BLaER1 (cell line): ENCODE measurements at regions not wholly inside any gene's neighbourhood (a gene's known extent, or its start where the extent isn't known, plus 50 kb on each side); places are given as distances from the start of the nearest gene placed in this dataset.

ENCODE experiments used
- H3K27ac ChIP-seq: shearing (Covaris generic); formaldehyde crosslinking; 2 replicates; pipeline ENCODE4 v1.8.1; 2022
- H3K27me3 ChIP-seq: shearing (Covaris generic); formaldehyde crosslinking; 2 replicates; pipeline ENCODE4 v1.8.1; 2022
- H3K36me3 ChIP-seq: shearing (Covaris generic); formaldehyde crosslinking; 2 replicates; pipeline ENCODE4 v1.8.1; 2022
- H3K4me1 ChIP-seq: shearing (Covaris generic); formaldehyde crosslinking; 2 replicates; pipeline ENCODE4 v1.8.1; 2022
- H3K4me2 ChIP-seq: shearing (Covaris generic); formaldehyde crosslinking; 2 replicates; pipeline ENCODE4 v1.8.1; 2022
- H3K4me3 ChIP-seq: shearing (Covaris generic); formaldehyde crosslinking; 2 replicates; pipeline ENCODE4 v1.8.1; 2022
- H3K9ac ChIP-seq: shearing (Covaris generic); formaldehyde crosslinking; 2 replicates; pipeline ENCODE4 v1.8.1; 2022
- H3K9me3 ChIP-seq: shearing (Covaris generic); formaldehyde crosslinking; 2 replicates; pipeline ENCODE4 v1.8.1; 2022
- H4K20me1 ChIP-seq: shearing (Covaris generic); formaldehyde crosslinking; 2 replicates; pipeline ENCODE4 v1.8.1; 2022
- Cebpa-rat ChIP-seq: shearing (Covaris generic); IDR thresholded peaks from 2 replicates; pipeline ENCODE4 v1.8.1; 2022

DNA sequence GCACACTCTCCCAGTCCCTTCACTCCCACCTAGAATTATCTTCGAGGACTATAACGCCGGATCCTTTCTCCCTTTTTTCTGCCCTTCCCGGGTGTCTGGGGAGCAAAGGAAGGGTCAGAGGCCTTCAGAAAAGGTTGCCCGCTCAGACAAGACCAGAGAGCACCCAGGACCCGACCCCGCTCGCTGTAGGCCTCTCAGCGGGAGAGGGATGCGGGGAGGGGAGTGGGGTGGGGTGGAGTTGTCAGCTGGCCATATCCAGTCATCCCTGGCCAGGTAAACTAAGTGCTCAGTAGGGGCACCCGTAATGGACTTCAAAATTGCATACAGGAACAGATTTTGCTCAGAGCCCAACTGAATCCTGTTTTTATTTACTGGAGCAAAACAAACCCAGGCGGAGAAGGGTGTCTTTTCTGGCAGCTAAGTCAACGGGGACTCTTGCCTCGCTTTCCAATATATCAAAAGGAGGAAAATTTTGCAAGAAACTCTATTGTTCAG is 65.0 kb downstream of the NOL4 start:
- Histone ChIP-seq H4K20me1 (no peaks in the 10 kb centered on the region), H3K36me3 (no peaks in the 10 kb centered on the region), H3K4me2 (no peak overlapping the region), H3K9me3 (peaks cover 9% of the 10 kb centered on the region), H3K27me3 (no peaks in the 10 kb centered on the region), H3K4me3 (no peak overlapping the region), H3K9ac (no peak overlapping the region), H3K4me1 (no peaks in the 10 kb centered on the region), H3K27ac (no peak overlapping the region)
- TF ChIP-seq Cebpa-rat = no peak

- TF ChIP-seq Cebpa-rat = no peak
- Histone ChIP-seq H3K27ac (no peak overlapping the region), H3K4me2 (no peak overlapping the region), H3K9ac (no peak overlapping the region), H3K27me3 (no peaks in the 10 kb centered on the region), H3K9me3 (peaks cover 9% of the 10 kb centered on the region), H4K20me1 (no peaks in the 10 kb centered on the region), H3K36me3 (no peaks in the 10 kb centered on the region), H3K4me1 (no peaks in the 10 kb centered on the region), H3K4me3 (no peak overlapping the region)
These were observed 65.6 kb downstream of the NOL4 start for GRCh38 chr18:34158881-34159690.

DNA sequence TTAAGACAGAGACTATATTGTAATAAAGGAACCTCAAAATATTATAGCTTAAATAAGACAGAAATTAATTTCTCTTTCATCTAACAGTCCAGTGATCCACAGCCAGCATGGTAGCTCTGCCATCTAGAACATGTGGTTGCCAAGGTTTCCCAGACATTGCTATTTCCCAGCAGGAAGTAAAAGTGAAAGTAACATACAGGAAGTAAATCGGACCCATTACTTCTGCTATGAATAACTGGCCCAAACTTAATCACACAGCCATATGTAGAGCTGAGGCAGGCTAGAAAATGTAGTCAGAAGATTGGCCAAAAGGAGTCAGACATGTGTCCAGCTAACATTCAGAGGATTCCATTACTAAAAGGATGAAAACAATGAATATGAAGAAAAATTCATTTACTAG is 71.0 kb downstream of the NOL4 start:
- no peaks in the 10 kb centered on the region for H3K36me3 ChIP-seq
- H3K9ac ChIP-seq = no peak overlapping the region
- H3K27ac ChIP-seq = no peak overlapping the region
- H3K4me1 ChIP-seq = no peaks in the 10 kb centered on the region
- H4K20me1 ChIP-seq = no peaks in the 10 kb centered on the region
- H3K4me3 ChIP-seq = no peak overlapping the region
- peak overlapping the region; percentile 51 for H3K4me2 ChIP-seq
- no peaks in the 10 kb centered on the region; the same call in 1 of the 2 replicates for H3K9me3 ChIP-seq
- TF ChIP-seq Cebpa-rat = no peak
- H3K27me3 ChIP-seq = no peaks in the 10 kb centered on the region

DNA sequence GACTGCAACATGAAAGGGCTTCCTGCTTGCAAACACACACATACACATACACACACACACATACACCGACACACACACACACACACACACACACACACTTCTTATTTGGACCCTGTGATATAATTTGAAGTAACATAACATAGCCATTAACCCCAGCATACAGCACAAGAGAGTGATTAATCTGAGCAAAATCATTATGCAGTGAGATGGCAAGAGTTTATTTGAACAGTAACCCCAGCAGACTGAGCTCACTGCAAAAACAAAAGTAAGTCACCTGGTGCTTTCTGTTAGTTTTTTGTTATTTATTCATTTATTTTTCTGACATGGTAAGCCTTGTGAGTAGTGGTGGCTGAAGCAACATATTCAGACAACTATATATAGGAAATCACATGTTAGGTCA is 93.7 kb downstream of the NOL4 start:
- Histone ChIP-seq H3K27ac (no peak overlapping the region), H3K4me2 (no peak overlapping the region), H4K20me1 (no peaks in the 10 kb centered on the region), H3K4me3 (no peak overlapping the region), H3K9ac (no peak overlapping the region), H3K9me3 (no peaks in the 10 kb centered on the region), H3K4me1 (no peaks in the 10 kb centered on the region), H3K36me3 (no peaks in the 10 kb centered on the region), H3K27me3 (no peaks in the 10 kb centered on the region)
- no peak for TF ChIP-seq Cebpa-rat

GRCh38 chr18:34128436-34128835 is 96.3 kb downstream of the NOL4 start:
- H3K36me3 ChIP-seq = no peaks in the 10 kb centered on the region
- no peak overlapping the region for H3K4me3 ChIP-seq
- no peaks in the 10 kb centered on the region for H3K27me3 ChIP-seq
- no peaks in the 10 kb centered on the region for H4K20me1 ChIP-seq
- H3K9me3 ChIP-seq = no peaks in the 10 kb centered on the region
- H3K4me1 ChIP-seq = no peaks in the 10 kb centered on the region
- TF ChIP-seq Cebpa-rat = no peak
- no peak overlapping the region for H3K9ac ChIP-seq
- H3K27ac ChIP-seq = no peak overlapping the region
- no peak overlapping the region for H3K4me2 ChIP-seq

DNA sequence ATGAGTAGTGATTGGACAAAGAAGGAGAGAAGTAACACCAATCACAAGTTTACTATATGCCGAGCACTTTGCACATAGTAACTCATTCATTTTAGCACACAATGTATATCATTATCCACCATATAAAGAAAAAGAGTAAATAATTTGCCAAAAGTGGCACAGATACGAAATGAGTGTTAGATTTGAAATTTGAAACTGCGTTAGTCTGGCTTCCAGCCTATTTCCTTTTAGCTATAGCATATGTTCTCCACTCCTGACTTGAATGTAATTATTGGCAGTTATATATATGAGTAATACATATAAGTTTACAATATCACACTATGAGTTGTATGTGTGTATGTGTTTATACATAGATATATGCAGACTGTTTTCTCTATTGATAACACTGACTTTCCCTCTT is 98.6 kb downstream of the NOL4 start:
- Histone ChIP-seq H4K20me1 (no peaks in the 10 kb centered on the region), H3K27me3 (no peaks in the 10 kb centered on the region), H3K27ac (no peak overlapping the region), H3K9ac (no peak overlapping the region), H3K36me3 (no peaks in the 10 kb centered on the region), H3K4me3 (no peak overlapping the region), H3K4me2 (no peak overlapping the region), H3K4me1 (peaks cover 7% of the 10 kb centered on the region), H3K9me3 (no peaks in the 10 kb centered on the region)
- TF ChIP-seq Cebpa-rat = no peak

DNA sequence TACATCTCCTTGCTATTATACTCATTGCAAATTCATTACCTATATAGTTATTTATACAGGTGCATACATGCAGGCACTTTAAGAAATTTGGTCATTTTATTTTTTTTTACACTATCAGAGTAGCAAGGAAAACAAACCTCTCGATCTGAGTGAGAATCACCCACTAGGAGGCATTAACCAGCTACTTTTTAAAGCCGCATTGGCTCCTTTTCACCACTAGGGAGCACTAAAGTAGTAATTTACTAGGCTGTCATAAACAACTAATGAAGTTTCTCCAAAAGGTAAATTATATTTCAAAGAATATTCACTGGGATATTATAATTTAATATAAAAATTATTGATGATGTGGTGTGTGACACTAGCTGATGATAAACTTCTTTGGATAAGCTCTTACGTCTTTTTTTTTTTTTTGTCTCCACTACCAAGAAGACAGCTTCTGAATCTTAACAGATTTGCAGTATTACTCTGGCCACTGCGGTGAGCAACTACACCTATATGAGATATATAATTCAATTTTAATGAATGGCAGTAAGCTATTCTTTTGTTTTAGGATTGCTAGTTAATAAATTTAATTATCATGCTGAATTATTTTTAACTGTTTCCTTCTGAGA is 101.9 kb downstream of the NOL4 start:
- TF ChIP-seq Cebpa-rat = no peak
- H4K20me1 ChIP-seq = no peaks in the 10 kb centered on the region
- peaks cover 11% of the 10 kb centered on the region for H3K4me1 ChIP-seq
- no peak overlapping the region for H3K4me2 ChIP-seq
- no peak overlapping the region for H3K27ac ChIP-seq
- no peaks in the 10 kb centered on the region for H3K9me3 ChIP-seq
- no peaks in the 10 kb centered on the region for H3K27me3 ChIP-seq
- H3K4me3 ChIP-seq = no peak overlapping the region
- no peak overlapping the region for H3K9ac ChIP-seq
- H3K36me3 ChIP-seq = no peaks in the 10 kb centered on the region

DNA sequence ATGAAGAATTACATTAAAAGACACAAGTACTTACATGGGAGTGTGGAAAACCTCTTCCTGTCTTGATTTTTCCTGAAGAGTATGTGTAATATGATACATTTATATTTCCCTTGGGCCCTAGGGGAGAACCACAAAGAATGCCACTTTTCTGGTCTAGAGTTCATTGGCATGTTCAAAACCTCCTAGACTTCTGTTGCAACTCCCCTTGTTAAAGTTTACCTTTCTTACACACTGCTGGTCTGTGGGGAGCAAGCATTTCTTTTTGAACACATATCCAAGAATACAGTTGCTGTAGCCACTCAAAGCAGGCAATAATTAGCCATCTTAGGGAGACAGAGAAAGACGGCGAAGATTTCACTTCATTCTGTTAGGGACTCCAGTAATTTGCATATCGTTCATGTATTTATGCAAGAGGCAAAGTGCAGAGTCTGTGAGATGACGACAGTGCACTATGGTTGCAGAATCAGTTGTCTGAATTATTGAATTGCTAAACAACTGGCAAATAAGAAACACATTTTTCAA is 103.5 kb downstream of the NOL4 start:
- no peak overlapping the region for H3K27ac ChIP-seq
- H3K4me3 ChIP-seq = no peak overlapping the region

DNA sequence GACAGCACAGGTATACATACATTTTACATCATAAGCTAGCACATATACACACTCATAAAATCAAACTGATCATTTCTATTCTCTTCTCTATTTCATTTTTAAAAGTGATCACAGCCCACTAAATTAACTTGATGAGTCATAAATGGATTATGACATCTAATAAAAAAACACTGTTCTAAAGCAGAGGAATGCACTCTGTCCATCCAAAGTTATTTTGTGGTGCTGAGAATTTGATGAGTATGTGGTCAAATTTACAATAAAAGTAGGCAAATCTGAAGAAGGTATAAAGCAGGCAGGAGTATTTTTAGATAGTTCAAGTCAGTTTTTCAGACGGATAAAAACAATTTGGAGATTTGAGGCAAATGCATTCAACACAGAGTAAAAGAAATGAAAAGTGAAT is 104.4 kb downstream of the NOL4 start:
- TF ChIP-seq Cebpa-rat = no peak
- H3K4me1 ChIP-seq = peaks cover 11% of the 10 kb centered on the region
- H4K20me1 ChIP-seq = no peaks in the 10 kb centered on the region
- H3K36me3 ChIP-seq = no peaks in the 10 kb centered on the region
- H3K4me3 ChIP-seq = no peak overlapping the region
- peaks cover 4% of the 10 kb centered on the region; the same call in 1 of the 2 replicates for H3K9me3 ChIP-seq
- H3K4me2 ChIP-seq = no peak overlapping the region
- no peaks in the 10 kb centered on the region for H3K27me3 ChIP-seq
- H3K9ac ChIP-seq = no peak overlapping the region
- no peak overlapping the region for H3K27ac ChIP-seq

More for the DNA sequence above, 103.5 kb downstream of the NOL4 start:
- no peaks in the 10 kb centered on the region for H4K20me1 ChIP-seq
- peak overlapping the region; percentile 23; the same call in 1 of the 2 replicates for H3K4me2 ChIP-seq
- H3K27me3 ChIP-seq = no peaks in the 10 kb centered on the region
- peaks cover 11% of the 10 kb centered on the region for H3K4me1 ChIP-seq
- H3K36me3 ChIP-seq = no peaks in the 10 kb centered on the region
- H3K9me3 ChIP-seq = no peaks in the 10 kb centered on the region
- H3K9ac ChIP-seq = no peak overlapping the region
- no peak for TF ChIP-seq Cebpa-rat

DNA sequence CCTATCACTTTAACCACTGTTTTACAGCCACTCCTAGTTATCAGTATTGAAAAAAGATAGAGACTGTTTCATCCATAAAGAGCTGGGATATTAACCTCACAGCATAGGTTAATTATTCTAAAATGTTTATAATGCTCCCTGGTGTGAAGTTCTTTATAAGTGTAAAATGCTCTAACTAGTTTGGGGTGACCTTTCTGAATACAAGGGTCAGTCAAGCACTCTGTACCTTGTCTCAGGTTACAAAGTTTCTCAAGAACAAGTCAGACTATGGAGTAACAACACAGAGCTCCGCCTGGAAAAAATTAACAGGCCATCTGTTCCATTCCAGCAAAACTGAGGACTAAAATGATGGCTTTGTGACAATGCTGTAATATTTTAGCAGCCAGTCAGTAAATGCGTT is 107.4 kb downstream of the NOL4 start:
- Histone ChIP-seq H3K27ac (no peak overlapping the region), H3K4me1 (peaks cover 11% of the 10 kb centered on the region), H3K4me2 (no peak overlapping the region), H3K27me3 (no peaks in the 10 kb centered on the region), H3K4me3 (no peak overlapping the region), H3K9ac (no peak overlapping the region), H3K36me3 (no peaks in the 10 kb centered on the region), H4K20me1 (no peaks in the 10 kb centered on the region), H3K9me3 (peaks cover 7% of the 10 kb centered on the region; the same call in 1 of the 2 replicates)
- TF ChIP-seq Cebpa-rat = no peak
